HEK293 (cell line): ENCODE measurements at regions not wholly inside any gene's neighbourhood (a gene's known extent, or its start where the extent isn't known, plus 50 kb on each side); places are given as distances from the start of the nearest gene placed in this dataset.

Experiments
- CTCF ChIA-PET: fragments of 350-600 bp; formaldehyde crosslinking; extraction: SDS; loops from one replicate; lab custom pipeline; 2021; ENCODE audit warnings: antibody characterized with exemption; lab: Yijun Ruan, JAX
- POLR2A ChIA-PET: fragments of 300-600 bp; formaldehyde crosslinking; extraction: SDS; loops from one replicate; lab custom pipeline; 2020; ENCODE audit warnings: antibody characterized with exemption, inconsistent platforms; lab: Yijun Ruan, JAX
- H3K27ac ChIP-seq: fragments of 200-500 bp; sonication (Bioruptor generic); 2 replicates; pipeline ENCODE4 v1.5.1; 2014; ENCODE audit warnings: low read depth, low read length, control low read depth, inconsistent platforms; ENCODE audit errors: extremely low read depth
- H3K36me3 ChIP-seq, 2 experiments: fragments of 200-500 bp in 1 of 2; sonication (Bioruptor generic) in 1 of 2; 1 replicate in 1 of 2; 2 replicates in 1 of 2; pipeline ENCODE4 v1.5.1; 2014 to 2017; ENCODE audit warnings: inconsistent platforms in 2 of 2, low read length in 2 of 2; ENCODE audit not compliant: control insufficient read depth in 2 of 2, insufficient read depth in 1 of 2
- H3K4me1 ChIP-seq: fragments of 200-500 bp; sonication (Bioruptor generic); 2 replicates; pipeline ENCODE4 v1.5.1; 2014; ENCODE audit warnings: mild to moderate bottlenecking, low read length, inconsistent platforms; ENCODE audit not compliant: control insufficient read depth, insufficient read depth
- H3K4me3 ChIP-seq: 2 replicates; pipeline ENCODE4 v1.5.1; 2011; ENCODE audit warnings: low read depth, mild to moderate bottlenecking, control low read depth, low read length, moderate library complexity
- H3K9me3 ChIP-seq: fragments of 200-500 bp; sonication (Bioruptor generic); 2 replicates; pipeline ENCODE4 v1.5.1; 2014; ENCODE audit warnings: low read depth, low read length, inconsistent platforms; ENCODE audit not compliant: control insufficient read depth, insufficient read depth
- BCL6B ChIP-seq: fragments of 450-650 bp; formaldehyde crosslinking; IDR thresholded peaks from 2 replicates; pipeline ENCODE4 v1.5.1; 2017; ENCODE audit warnings: missing biosample characterization, missing genetic modification characterization
- FEZF1 ChIP-seq: fragments of 450-650 bp; formaldehyde crosslinking; IDR thresholded peaks from 2 replicates; pipeline ENCODE4 v1.5.1; 2016; ENCODE audit warnings: missing biosample characterization, missing genetic modification characterization
- MYNN ChIP-seq: fragments of 450-650 bp; formaldehyde crosslinking; IDR thresholded peaks from 2 replicates; pipeline ENCODE4 v1.5.1; 2016; ENCODE audit warnings: missing biosample characterization, missing genetic modification characterization, borderline replicate concordance
- MZF1 ChIP-seq: fragments of 450-650 bp; formaldehyde crosslinking; IDR thresholded peaks from 2 replicates; pipeline ENCODE4 v1.5.1; 2017; ENCODE audit warnings: missing biosample characterization, missing genetic modification characterization, borderline replicate concordance
- OVOL3 ChIP-seq: fragments of 450-650 bp; formaldehyde crosslinking; IDR thresholded peaks from 2 replicates; pipeline ENCODE4 v1.5.1; 2016; ENCODE audit warnings: missing biosample characterization, missing genetic modification characterization
- SALL2 ChIP-seq: fragments of 450-650 bp; formaldehyde crosslinking; IDR thresholded peaks from 2 replicates; pipeline ENCODE4 v1.5.0; 2017; ENCODE audit warnings: missing biosample characterization, mild to moderate bottlenecking, missing genetic modification characterization, borderline replicate concordance
- ZBTB1 ChIP-seq: fragments of 450-650 bp; formaldehyde crosslinking; IDR thresholded peaks from 2 replicates; pipeline ENCODE4 v1.5.1; 2016; ENCODE audit warnings: missing biosample characterization, missing genetic modification characterization
- ZBTB44 ChIP-seq: fragments of 450-650 bp; IDR thresholded peaks from 2 replicates; pipeline ENCODE4 v1.5.1; 2018; ENCODE audit warnings: missing biosample characterization, mild to moderate bottlenecking, missing genetic modification characterization
- ZBTB49 ChIP-seq: fragments of 450-650 bp; formaldehyde crosslinking; IDR thresholded peaks from 2 replicates; pipeline ENCODE4 v1.5.1; 2016; ENCODE audit warnings: missing biosample characterization, missing genetic modification characterization, low read depth
- ZNF112 ChIP-seq: fragments of 450-650 bp; formaldehyde crosslinking; IDR thresholded peaks from 2 replicates; pipeline ENCODE4 v1.5.0; 2017; ENCODE audit warnings: missing biosample characterization, missing genetic modification characterization
- ZNF146 ChIP-seq: fragments of 450-650 bp; formaldehyde crosslinking; IDR thresholded peaks from 2 replicates; pipeline ENCODE4 v1.5.1; 2016; ENCODE audit warnings: missing biosample characterization, missing genetic modification characterization
- ZNF148 ChIP-seq: fragments of 450-650 bp; formaldehyde crosslinking; IDR thresholded peaks from 2 replicates; pipeline ENCODE4 v1.5.0; 2017; ENCODE audit warnings: missing biosample characterization, missing genetic modification characterization, borderline replicate concordance
- ZNF248 ChIP-seq: fragments of 450-650 bp; formaldehyde crosslinking; IDR thresholded peaks from 2 replicates; pipeline ENCODE4 v1.5.1; 2017; ENCODE audit warnings: missing biosample characterization, missing genetic modification characterization
- ZNF292 ChIP-seq: fragments of 450-650 bp; formaldehyde crosslinking; IDR thresholded peaks from 2 replicates; pipeline ENCODE4 v1.5.1; 2016; ENCODE audit warnings: low read depth, missing biosample characterization, missing genetic modification characterization, borderline replicate concordance
- ZNF335 ChIP-seq: fragments of 450-650 bp; formaldehyde crosslinking; conservative IDR thresholded peaks from 2 replicates; pipeline ENCODE4 v1.5.1; 2016; ENCODE audit warnings: missing biosample characterization, missing genetic modification characterization
- ZNF341 ChIP-seq: fragments of 450-650 bp; formaldehyde crosslinking; IDR thresholded peaks from 2 replicates; pipeline ENCODE4; 2016; ENCODE audit warnings: low read depth, missing biosample characterization, missing genetic modification characterization
- ZNF521 ChIP-seq: fragments of 450-650 bp; formaldehyde crosslinking; IDR thresholded peaks from 2 replicates; pipeline ENCODE4 v1.5.1; 2017; ENCODE audit warnings: missing biosample characterization, mild to moderate bottlenecking, missing genetic modification characterization
- ZNF529 ChIP-seq: fragments of 450-650 bp; formaldehyde crosslinking; IDR thresholded peaks from 2 replicates; pipeline ENCODE4 v1.5.1; 2017; ENCODE audit warnings: missing genetic modification characterization, missing biosample characterization; ENCODE audit not compliant: insufficient replicate concordance
- ZNF560 ChIP-seq: fragments of 450-650 bp; formaldehyde crosslinking; IDR thresholded peaks from 2 replicates; pipeline ENCODE4 v1.5.1; 2017; ENCODE audit warnings: missing biosample characterization, missing genetic modification characterization, borderline replicate concordance
- ZNF585B ChIP-seq: fragments of 450-650 bp; formaldehyde crosslinking; IDR thresholded peaks from 2 replicates; pipeline ENCODE4 v1.5.1; 2016; ENCODE audit warnings: missing biosample characterization, missing genetic modification characterization
- ZNF626 ChIP-seq: fragments of 450-650 bp; sonication (Bioruptor Pico); formaldehyde crosslinking; IDR thresholded peaks from 2 replicates; pipeline ENCODE4 v1.5.1; 2018; ENCODE audit warnings: missing biosample characterization, missing genetic modification characterization, inconsistent platforms
- ZNF654 ChIP-seq: fragments of 450-650 bp; formaldehyde crosslinking; IDR thresholded peaks from 2 replicates; pipeline ENCODE4 v1.5.1; 2016; ENCODE audit warnings: low read depth, missing biosample characterization, missing genetic modification characterization
- ZNF660 ChIP-seq: fragments of 450-650 bp; IDR thresholded peaks from 2 replicates; pipeline ENCODE4 v1.5.1; 2018; ENCODE audit warnings: missing biosample characterization, mild to moderate bottlenecking, missing genetic modification characterization
- ZNF670 ChIP-seq: fragments of 450-650 bp; formaldehyde crosslinking; IDR thresholded peaks from 2 replicates; pipeline ENCODE4 v1.5.1; 2016; ENCODE audit warnings: missing biosample characterization, missing genetic modification characterization, low read depth
- ZSCAN5A ChIP-seq: fragments of 450-650 bp; formaldehyde crosslinking; IDR thresholded peaks from 2 replicates; pipeline ENCODE4 v1.5.1; 2016; ENCODE audit warnings: missing biosample characterization, missing genetic modification characterization

DNA sequence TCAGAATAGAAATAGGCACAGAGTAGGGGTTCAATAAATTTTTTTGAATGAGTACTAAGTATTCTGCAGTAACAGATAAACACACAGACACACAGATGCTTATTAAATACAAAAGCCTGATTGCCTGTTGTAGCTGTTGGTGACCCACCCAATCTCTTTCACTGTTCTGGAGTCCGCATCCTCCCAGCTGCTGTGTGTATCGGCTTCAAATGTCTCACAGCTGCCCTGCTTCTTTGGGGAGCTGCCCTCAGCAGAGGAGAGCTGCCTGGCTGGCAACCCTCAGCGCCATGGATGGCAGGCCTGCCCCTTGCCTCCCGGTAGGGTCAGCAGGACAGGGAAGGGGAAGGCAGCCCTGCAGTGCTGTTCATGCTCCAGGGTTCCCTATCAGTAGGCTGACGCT is 50.5 kb upstream of the PRNP start:
- no peak overlapping the region for H3K27ac ChIP-seq
- no peaks in the 10 kb centered on the region for H3K4me1 ChIP-seq
- ChIA-PET POLR2A (no interaction called here), CTCF (interaction anchor here (0.6 kb wide), 1 partner anchor 528 kb away, joined by 3 read pairs; no protein-coding TSS in a partner anchor)
- H3K9me3 ChIP-seq = no peaks in the 10 kb centered on the region
- no peak for TF ChIP-seq ZNF529 (tag by site-specific recombination)
- TF ChIP-seq ZNF660 (tag by site-specific recombination) = no peak
- no peak for TF ChIP-seq BCL6B (tag by site-specific recombination)
- no peak for TF ChIP-seq ZNF335 (tag by site-specific recombination)
- TF ChIP-seq SALL2 (tag by site-specific recombination) = no peak
- no peak for TF ChIP-seq FEZF1
- TF ChIP-seq ZBTB44 (tag by site-specific recombination) = no peak
- no peak for TF ChIP-seq ZNF560
- TF ChIP-seq MZF1 (tag by site-specific recombination) = no peak
- no peak for TF ChIP-seq ZNF654 (tag by site-specific recombination)
- TF ChIP-seq ZNF248 (tag by site-specific recombination) = no peak
- no peaks in the 10 kb centered on the region for H3K36me3 ChIP-seq
- H3K4me3 ChIP-seq = no peak overlapping the region

DNA sequence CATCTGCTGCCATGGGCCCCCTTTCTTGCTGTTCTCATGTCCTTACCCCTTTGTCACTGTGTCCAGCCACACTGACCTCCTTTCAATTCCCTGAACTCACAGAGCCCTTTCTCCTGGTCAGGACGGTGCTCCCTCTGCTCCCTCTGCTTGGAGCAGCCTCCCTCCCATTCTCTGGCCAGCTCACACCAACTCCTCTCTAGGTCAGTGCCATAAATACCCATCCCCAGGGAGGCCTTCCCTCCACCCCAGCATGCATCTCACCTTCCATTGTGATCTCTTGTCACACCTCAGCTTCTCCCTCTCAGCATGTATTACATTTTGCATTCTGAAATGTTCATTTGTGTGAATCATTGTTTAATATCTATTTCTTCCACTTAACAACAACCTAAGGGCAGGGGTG is 50.9 kb upstream of the PRNP start:
- Histone ChIP-seq H3K27ac (no peak overlapping the region), H3K4me1 (no peaks in the 10 kb centered on the region), H3K4me3 (no peak overlapping the region), H3K36me3 (no peaks in the 10 kb centered on the region), H3K9me3 (no peaks in the 10 kb centered on the region)
- CTCF ChIA-PET = interaction anchor here (0.6 kb wide), 1 partner anchor 527 kb away, joined by 3 read pairs; no protein-coding TSS in a partner anchor
- POLR2A ChIA-PET = no interaction called here
- TF ChIP-seq ZNF585B (tag by site-specific recombination) = no peak
- no peak for TF ChIP-seq ZBTB1 (tag by site-specific recombination)
- TF ChIP-seq ZNF521 (tag by site-specific recombination) = no peak
- no peak for TF ChIP-seq ZNF626
- TF ChIP-seq ZNF112 (tag by site-specific recombination) = no peak
- no peak for TF ChIP-seq ZSCAN5A (tag by site-specific recombination)
- no peak for TF ChIP-seq ZBTB49 (tag by site-specific recombination)
- TF ChIP-seq ZNF292 (tag by site-specific recombination) = no peak
- no peak for TF ChIP-seq ZNF341 (tag by site-specific recombination)
- no peak for TF ChIP-seq ZNF148
- TF ChIP-seq ZNF670 (tag by site-specific recombination) = no peak
- no peak for TF ChIP-seq ZNF146 (tag by site-specific recombination)
- no peak for TF ChIP-seq OVOL3
- no peak for TF ChIP-seq MYNN (tag by site-specific recombination)
